ENCODE measurements at regions not wholly inside any gene's neighbourhood (a gene's known extent, or its start where the extent isn't known, plus 50 kb on each side); places are given as distances from the start of the nearest gene placed in this dataset.

GRCh38 chr1:193516755-193517388 lies 330.5 kb upstream of the B3GALT2 start:
- no peak overlapping the region for H3K4me3 ChIP-seq (ENCODE audit: low read depth in 1 of 3, low read length in 3 of 3)
- no peak for FAIRE-seq
- no peaks in the 10 kb centered on the region for H3K27me3 ChIP-seq (ENCODE audit: control insufficient read depth in 3 of 3, insufficient read depth in 3 of 3, low read length in 3 of 3)
- H3K4me1 ChIP-seq (ENCODE audit: control insufficient read depth in 3 of 3, insufficient read depth in 2 of 3, low read depth in 1 of 3, low read length in 2 of 3) = no peaks in the 10 kb centered on the region
- H3K9me3 ChIP-seq (ENCODE audit: control insufficient read depth in 2 of 2, insufficient read depth in 1 of 2, low read depth in 1 of 2, low read length in 1 of 2) = no peaks in the 10 kb centered on the region
- H3K36me3 ChIP-seq (ENCODE audit: control insufficient read depth in 3 of 3, insufficient read depth in 2 of 3, low read depth in 1 of 3, low read length in 3 of 3) = no peaks in the 10 kb centered on the region
- WGBS, 3 donors = 79 to 87% (median 87%) methylated on average over 5 of the region's 5 CpGs
- DNase-seq = no peak
- H3K27ac ChIP-seq (ENCODE audit: low read depth in 1 of 3, low read length in 2 of 3) = no peak overlapping the region

GRCh38 chr1:193514397-193514796 lies 328.0 kb upstream of the B3GALT2 start:
- Histone ChIP-seq H3K27me3 (ENCODE audit: control insufficient read depth in 3 of 3, insufficient read depth in 3 of 3, low read length in 3 of 3) (no peaks in the 10 kb centered on the region), H3K4me1 (ENCODE audit: control insufficient read depth in 3 of 3, insufficient read depth in 2 of 3, low read depth in 1 of 3, low read length in 2 of 3) (no peaks in the 10 kb centered on the region), H3K27ac (ENCODE audit: low read depth in 1 of 3, low read length in 2 of 3) (no peak overlapping the region), H3K36me3 (ENCODE audit: control insufficient read depth in 3 of 3, insufficient read depth in 2 of 3, low read depth in 1 of 3, low read length in 3 of 3) (no peaks in the 10 kb centered on the region), H3K4me3 (ENCODE audit: low read depth in 1 of 3, low read length in 3 of 3) (no peak overlapping the region), H3K9me3 (ENCODE audit: control insufficient read depth in 2 of 2, insufficient read depth in 1 of 2, low read depth in 1 of 2, low read length in 1 of 2) (no peaks in the 10 kb centered on the region)
- FAIRE-seq (no peak), DNase-seq (no peak)
- 91 to 96% (median 95%) methylated on average over 4 of the region's 4 CpGs for WGBS, 3 donors

- WGBS, 3 donors = 94 to 96% (median 94%) methylated on average over 2 of the region's 2 CpGs
- H3K9me3 ChIP-seq (ENCODE audit: control insufficient read depth in 2 of 2, insufficient read depth in 1 of 2, low read depth in 1 of 2, low read length in 1 of 2) = no peaks in the 10 kb centered on the region
- H3K27ac ChIP-seq (ENCODE audit: low read depth in 1 of 3, low read length in 2 of 3) = no peak overlapping the region
- no peaks in the 10 kb centered on the region for H3K4me1 ChIP-seq (ENCODE audit: control insufficient read depth in 3 of 3, insufficient read depth in 2 of 3, low read depth in 1 of 3, low read length in 2 of 3)
- DNase-seq (no peak), FAIRE-seq (no peak)
- H3K4me3 ChIP-seq (ENCODE audit: low read depth in 1 of 3, low read length in 3 of 3) = no peak overlapping the region
- no peaks in the 10 kb centered on the region for H3K27me3 ChIP-seq (ENCODE audit: control insufficient read depth in 3 of 3, insufficient read depth in 3 of 3, low read length in 3 of 3)
- H3K36me3 ChIP-seq (ENCODE audit: control insufficient read depth in 3 of 3, insufficient read depth in 2 of 3, low read depth in 1 of 3, low read length in 3 of 3) = no peaks in the 10 kb centered on the region
These were observed 326.6 kb upstream of the B3GALT2 start for GRCh38 chr1:193513032-193513431.

- no peaks in the 10 kb centered on the region for H3K4me1 ChIP-seq (ENCODE audit: control insufficient read depth in 3 of 3, insufficient read depth in 2 of 3, low read depth in 1 of 3, low read length in 2 of 3)
- FAIRE-seq (no peak), DNase-seq (no peak)
- H3K4me3 ChIP-seq (ENCODE audit: low read depth in 1 of 3, low read length in 3 of 3) = no peak overlapping the region
- no peak overlapping the region for H3K27ac ChIP-seq (ENCODE audit: low read depth in 1 of 3, low read length in 2 of 3)
- no peaks in the 10 kb centered on the region for H3K36me3 ChIP-seq (ENCODE audit: control insufficient read depth in 3 of 3, insufficient read depth in 2 of 3, low read depth in 1 of 3, low read length in 3 of 3)
- no peaks in the 10 kb centered on the region for H3K9me3 ChIP-seq (ENCODE audit: control insufficient read depth in 2 of 2, insufficient read depth in 1 of 2, low read depth in 1 of 2, low read length in 1 of 2)
- no peaks in the 10 kb centered on the region for H3K27me3 ChIP-seq (ENCODE audit: control insufficient read depth in 3 of 3, insufficient read depth in 3 of 3, low read length in 3 of 3)
These were observed 318.5 kb upstream of the B3GALT2 start for GRCh38 chr1:193504920-193505319.

GRCh38 chr1:193498088-193498655 lies 311.8 kb upstream of the B3GALT2 start:
- no peaks in the 10 kb centered on the region for H3K36me3 ChIP-seq (ENCODE audit: control insufficient read depth in 3 of 3, insufficient read depth in 2 of 3, low read depth in 1 of 3, low read length in 3 of 3)
- 50 to 84% (median 78%) methylated on average over 7 of the region's 7 CpGs for WGBS, 3 donors
- no peaks in the 10 kb centered on the region for H3K27me3 ChIP-seq (ENCODE audit: control insufficient read depth in 3 of 3, insufficient read depth in 3 of 3, low read length in 3 of 3)
- FAIRE-seq (no peak), DNase-seq (no peak)
- H3K4me3 ChIP-seq (ENCODE audit: low read depth in 1 of 3, low read length in 3 of 3) = no peak overlapping the region
- no peaks in the 10 kb centered on the region for H3K9me3 ChIP-seq (ENCODE audit: control insufficient read depth in 2 of 2, insufficient read depth in 1 of 2, low read depth in 1 of 2, low read length in 1 of 2)
- H3K27ac ChIP-seq (ENCODE audit: low read depth in 1 of 3, low read length in 2 of 3) = no peak overlapping the region
- H3K4me1 ChIP-seq (ENCODE audit: control insufficient read depth in 3 of 3, insufficient read depth in 2 of 3, low read depth in 1 of 3, low read length in 2 of 3) = no peaks in the 10 kb centered on the region

- 35 to 44% (median 41%) methylated on average over 2 of the region's 2 CpGs for WGBS, 3 donors
- FAIRE-seq = no peak
These were observed 308.0 kb upstream of the B3GALT2 start for GRCh38 chr1:193494368-193494767.

GRCh38 chr1:193489191-193489590 lies 302.8 kb upstream of the B3GALT2 start:
- Histone ChIP-seq H3K27me3 (ENCODE audit: control insufficient read depth in 3 of 3, insufficient read depth in 3 of 3, low read length in 3 of 3) (no peaks in the 10 kb centered on the region), H3K4me1 (ENCODE audit: control insufficient read depth in 3 of 3, insufficient read depth in 2 of 3, low read depth in 1 of 3, low read length in 2 of 3) (no peaks in the 10 kb centered on the region), H3K27ac (ENCODE audit: low read depth in 1 of 3, low read length in 2 of 3) (no peak overlapping the region), H3K9me3 (ENCODE audit: control insufficient read depth in 2 of 2, insufficient read depth in 1 of 2, low read depth in 1 of 2, low read length in 1 of 2) (peaks cover 0 to 8% of the 10 kb centered on the region in 2 donors), H3K36me3 (ENCODE audit: control insufficient read depth in 3 of 3, insufficient read depth in 2 of 3, low read depth in 1 of 3, low read length in 3 of 3) (no peaks in the 10 kb centered on the region), H3K4me3 (ENCODE audit: low read depth in 1 of 3, low read length in 3 of 3) (no peak overlapping the region)
- FAIRE-seq (no peak), DNase-seq (no peak)

More at GRCh38 chr1:193494368-193494767, 308.0 kb upstream of the B3GALT2 start:
- Histone ChIP-seq H3K9me3 (ENCODE audit: control insufficient read depth in 2 of 2, insufficient read depth in 1 of 2, low read depth in 1 of 2, low read length in 1 of 2) (peaks cover 0 to 8% of the 10 kb centered on the region in 2 donors), H3K27ac (ENCODE audit: low read depth in 1 of 3, low read length in 2 of 3) (no peak overlapping the region), H3K4me3 (ENCODE audit: low read depth in 1 of 3, low read length in 3 of 3) (no peak overlapping the region), H3K27me3 (ENCODE audit: control insufficient read depth in 3 of 3, insufficient read depth in 3 of 3, low read length in 3 of 3) (no peaks in the 10 kb centered on the region), H3K36me3 (ENCODE audit: control insufficient read depth in 3 of 3, insufficient read depth in 2 of 3, low read depth in 1 of 3, low read length in 3 of 3) (no peaks in the 10 kb centered on the region), H3K4me1 (ENCODE audit: control insufficient read depth in 3 of 3, insufficient read depth in 2 of 3, low read depth in 1 of 3, low read length in 2 of 3) (no peaks in the 10 kb centered on the region)
- DNase-seq = no peak

GRCh38 chr1:193487722-193488121 lies 301.3 kb upstream of the B3GALT2 start:
- H3K36me3 ChIP-seq (ENCODE audit: control insufficient read depth in 3 of 3, insufficient read depth in 2 of 3, low read depth in 1 of 3, low read length in 3 of 3) = no peaks in the 10 kb centered on the region
- 96 to 98% (median 96%) methylated on average over 3 of the region's 3 CpGs for WGBS, 3 donors
- DNase-seq = no peak
- no peak overlapping the region for H3K27ac ChIP-seq (ENCODE audit: low read depth in 1 of 3, low read length in 2 of 3)
- no peak for FAIRE-seq
- no peaks in the 10 kb centered on the region for H3K4me1 ChIP-seq (ENCODE audit: control insufficient read depth in 3 of 3, insufficient read depth in 2 of 3, low read depth in 1 of 3, low read length in 2 of 3)
- H3K9me3 ChIP-seq (ENCODE audit: control insufficient read depth in 2 of 2, insufficient read depth in 1 of 2, low read depth in 1 of 2, low read length in 1 of 2) = peaks cover 0 to 8% of the 10 kb centered on the region in 2 donors
- no peak overlapping the region for H3K4me3 ChIP-seq (ENCODE audit: low read depth in 1 of 3, low read length in 3 of 3)
- no peaks in the 10 kb centered on the region for H3K27me3 ChIP-seq (ENCODE audit: control insufficient read depth in 3 of 3, insufficient read depth in 3 of 3, low read length in 3 of 3)

- H3K27me3 ChIP-seq (ENCODE audit: control insufficient read depth in 3 of 3, insufficient read depth in 3 of 3, low read length in 3 of 3) = no peaks in the 10 kb centered on the region
- no peaks in the 10 kb centered on the region for H3K36me3 ChIP-seq (ENCODE audit: control insufficient read depth in 3 of 3, insufficient read depth in 2 of 3, low read depth in 1 of 3, low read length in 3 of 3)
- no peak overlapping the region for H3K27ac ChIP-seq (ENCODE audit: low read depth in 1 of 3, low read length in 2 of 3)
- H3K4me3 ChIP-seq (ENCODE audit: low read depth in 1 of 3, low read length in 3 of 3) = no peak overlapping the region
- DNase-seq = no peak
- no peak for FAIRE-seq
- no peaks in the 10 kb centered on the region for H3K4me1 ChIP-seq (ENCODE audit: control insufficient read depth in 3 of 3, insufficient read depth in 2 of 3, low read depth in 1 of 3, low read length in 2 of 3)
- WGBS, 3 donors = 32 to 72% (median 50%) methylated on average over 1 of the region's 1 CpG
- H3K9me3 ChIP-seq (ENCODE audit: control insufficient read depth in 2 of 2, insufficient read depth in 1 of 2, low read depth in 1 of 2, low read length in 1 of 2) = peaks cover 0 to 8% of the 10 kb centered on the region in 2 donors
These were observed 300.3 kb upstream of the B3GALT2 start for GRCh38 chr1:193486671-193487229.
